ENCODE measurements at regions not wholly inside any gene's neighbourhood (a gene's known extent, or its start where the extent isn't known, plus 50 kb on each side); places are given as distances from the start of the nearest gene placed in this dataset.

GRCh38 chr3:86787091-86787490 lies 203.9 kb downstream of the VGLL3 start:
- no peak for TF ChIP-seq CTCF (IDR thresholded peaks at IDR 0.05; ENCODE audit: low read depth, low read length)
- TF ChIP-seq EZH2phosphoT487 (IDR thresholded peaks at IDR 0.05; ENCODE audit: low read depth): no peak
